ENCODE measurements at regions not wholly inside any gene's neighbourhood (a gene's known extent, or its start where the extent isn't known, plus 50 kb on each side); places are given as distances from the start of the nearest gene placed in this dataset.

- TF ChIP-seq CTCF (IDR thresholded peaks at IDR 0.05; ENCODE audit: low read depth, low read length, poor library complexity, severe bottlenecking) (no peak), EZH2phosphoT487 (IDR thresholded peaks at IDR 0.05; ENCODE audit: borderline replicate concordance, low read length) (no peak)
These were observed 56.1 kb upstream of the PKP2 start for GRCh38 chr12:32952681-32953080.
